Caco-2 (cell line): ENCODE measurements at regions not wholly inside any gene's neighbourhood (a gene's known extent, or its start where the extent isn't known, plus 50 kb on each side); places are given as distances from the start of the nearest gene placed in this dataset.

Experiments used
- BruUV-seq: library from RNA; stranded (reverse); fragments of 400-500 nt; replicated peaks from 2 replicates; lab custom pipeline; 2021; lab: Mats Ljungman, UMichigan
- CTCF ChIA-PET: fragments of 300-600 bp; sonication (Branson Sonifier 250); formaldehyde crosslinking; loops from one replicate; lab custom pipeline; 2022; ENCODE audit warnings: antibody characterized with exemption; lab: Charles Lee
- POLR2A ChIA-PET: fragments of 300-600 bp; sonication (Branson Sonifier 250); formaldehyde crosslinking; loops from one replicate; lab custom pipeline; 2022; ENCODE audit warnings: antibody characterized with exemption; lab: Charles Lee
- DNase-seq, 2 experiments: peaks; one replicate each; pipeline versions ENCODE4 v3.0.0 to v3.0.0-alpha.2; 2020 to 2022
- H3K27me3 ChIP-seq: replicated peaks from 2 replicates; pipeline ENCODE4 v1.6.0; 2011; ENCODE audit warnings: low read length; ENCODE audit not compliant: control insufficient read depth, insufficient read depth
- H3K36me3 ChIP-seq: 2 replicates; pipeline ENCODE4 v1.5.1; 2011; ENCODE audit warnings: low read length; ENCODE audit not compliant: control insufficient read depth, insufficient read depth
- H3K4me1 ChIP-seq: fragments of 250-450 bp; sonication (Bioruptor Pico); 2 replicates; pipeline ENCODE4 v1.5.1; 2020; ENCODE audit warnings: mild to moderate bottlenecking
- H3K4me3 ChIP-seq: 2 replicates; pipeline ENCODE4 v1.5.1; 2011; ENCODE audit warnings: low read depth, mild to moderate bottlenecking, control low read depth, low read length
- H3K9me3 ChIP-seq: fragments of 250-450 bp; sonication (Bioruptor Pico); 2 replicates; pipeline ENCODE4 v1.5.1; 2020; ENCODE audit warnings: mild to moderate bottlenecking, moderate library complexity
- H3K27ac Mint-ChIP-seq: one replicate; pipeline ENCODE4 v1.8.0; 2022; ENCODE audit warnings: mixed read lengths; ENCODE audit not compliant: unreplicated experiment
- H3K27me3 Mint-ChIP-seq: one replicate; pipeline ENCODE4 v1.8.0; 2022; ENCODE audit warnings: mixed read lengths; ENCODE audit not compliant: insufficient read depth, unreplicated experiment
- H3K36me3 Mint-ChIP-seq: one replicate; pipeline ENCODE4 v1.8.0; 2022; ENCODE audit warnings: mild to moderate bottlenecking, mixed read lengths; ENCODE audit not compliant: insufficient read depth, unreplicated experiment
- H3K4me1 Mint-ChIP-seq: one replicate; pipeline ENCODE4 v1.8.0; 2022; ENCODE audit warnings: low read depth, mixed read lengths; ENCODE audit not compliant: unreplicated experiment
- H3K4me3 Mint-ChIP-seq: one replicate; pipeline ENCODE4 v1.8.0; 2022; ENCODE audit warnings: mild to moderate bottlenecking, moderate library complexity, mixed read lengths; ENCODE audit not compliant: unreplicated experiment
- H3K9me3 Mint-ChIP-seq: one replicate; pipeline ENCODE4 v1.8.0; 2022; ENCODE audit warnings: mixed read lengths; ENCODE audit not compliant: unreplicated experiment
- CTCF ChIP-seq, 2 experiments: fragments of 200-600 bp in 1 of 2; IDR thresholded peaks; 1 replicate in 1 of 2; 2 replicates in 1 of 2; pipeline versions ENCODE4 v1.5.1 to v1.8.0; 2011 to 2022; ENCODE audit warnings: antibody characterized with exemption in 1 of 2, control low read depth in 1 of 2, inconsistent platforms in 1 of 2, low read depth in 1 of 2, low read length in 1 of 2, mild to moderate bottlenecking in 1 of 2, moderate library complexity in 1 of 2; ENCODE audit not compliant: insufficient read depth in 1 of 2, severe bottlenecking in 1 of 2, unreplicated experiment in 1 of 2
- intact Hi-C: fragments of 100-400 bp; cut with micrococcal nuclease; formaldehyde crosslinking; loops from one replicate; pipeline ENCODE4 v1.10.0; 2022; ENCODE audit not compliant: unreplicated experiment

GRCh38 chr5:53288511-53288910, 179.0 kb upstream of the MOCS2 start:
- no peaks in the 10 kb centered on the region for H3K4me1 ChIP-seq
- Mint-ChIP-seq H3K4me1 (peaks cover 6% of the 10 kb centered on the region), H3K27ac (no peak overlapping the region), H3K36me3 (no peaks in the 10 kb centered on the region), H3K4me3 (no peak overlapping the region), H3K27me3 (peaks cover 3% of the 10 kb centered on the region), H3K9me3 (no peaks in the 10 kb centered on the region)
- no peaks in the 10 kb centered on the region for H3K36me3 ChIP-seq
- no TSS peak for BruUV-seq
- no peak for DNase-seq
- H3K4me3 ChIP-seq = no peak overlapping the region
- H3K27me3 ChIP-seq = no peaks in the 10 kb centered on the region
- CTCF ChIA-PET = interaction anchor here (1.1 kb wide), 1 partner anchor 26 kb away, joined by 4 read pairs; no protein-coding TSS in a partner anchor
- POLR2A ChIA-PET = no interaction called here
- no peaks in the 10 kb centered on the region for H3K9me3 ChIP-seq
- intact Hi-C loops = no loop called here
- no peak for TF ChIP-seq CTCF (IDR thresholded peaks at IDR 0.05; ENCODE audit: insufficient read depth in 1 of 2, low read depth in 1 of 2, low read length in 1 of 2, severe bottlenecking in 1 of 2, unreplicated experiment in 1 of 2)

- Histone ChIP-seq H3K4me3 (no peak overlapping the region), H3K4me1 (no peaks in the 10 kb centered on the region), H3K9me3 (no peaks in the 10 kb centered on the region), H3K36me3 (no peaks in the 10 kb centered on the region), H3K27me3 (no peaks in the 10 kb centered on the region)
- intact Hi-C loops = loop anchor here (5.0 kb wide), 1 partner anchor 119 kb away; no protein-coding TSS in a partner anchor
- H3K4me1 Mint-ChIP-seq = peaks cover 6% of the 10 kb centered on the region
- H3K27ac Mint-ChIP-seq = no peak overlapping the region
- POLR2A ChIA-PET = no interaction called here
- no peaks in the 10 kb centered on the region for H3K36me3 Mint-ChIP-seq
- DNase-seq = no peak
- CTCF ChIA-PET = no interaction called here
- no TSS peak for BruUV-seq
- H3K27me3 Mint-ChIP-seq = peaks cover 6% of the 10 kb centered on the region
- TF ChIP-seq CTCF (IDR thresholded peaks at IDR 0.05; ENCODE audit: insufficient read depth in 1 of 2, low read depth in 1 of 2, low read length in 1 of 2, severe bottlenecking in 1 of 2, unreplicated experiment in 1 of 2) = no peak
- H3K4me3 Mint-ChIP-seq = no peak overlapping the region
- no peaks in the 10 kb centered on the region for H3K9me3 Mint-ChIP-seq
These were observed 181.5 kb upstream of the MOCS2 start for GRCh38 chr5:53291047-53291446.

GRCh38 chr5:53291528-53291927, 182.0 kb upstream of the MOCS2 start:
- no peak for DNase-seq
- BruUV-seq = no TSS peak
- Histone ChIP-seq H3K9me3 (no peaks in the 10 kb centered on the region), H3K27me3 (no peaks in the 10 kb centered on the region), H3K4me1 (no peaks in the 10 kb centered on the region), H3K4me3 (no peak overlapping the region), H3K36me3 (no peaks in the 10 kb centered on the region)
- TF ChIP-seq CTCF (IDR thresholded peaks at IDR 0.05; ENCODE audit: insufficient read depth in 1 of 2, low read depth in 1 of 2, low read length in 1 of 2, severe bottlenecking in 1 of 2, unreplicated experiment in 1 of 2) = no peak
- intact Hi-C loops = loop anchor here (5.0 kb wide), 1 partner anchor 119 kb away; no protein-coding TSS in a partner anchor
- Mint-ChIP-seq H3K4me3 (no peak overlapping the region), H3K9me3 (no peaks in the 10 kb centered on the region), H3K36me3 (no peaks in the 10 kb centered on the region), H3K27me3 (peaks cover 6% of the 10 kb centered on the region), H3K27ac (no peak overlapping the region), H3K4me1 (peaks cover 6% of the 10 kb centered on the region)
- ChIA-PET POLR2A (no interaction called here), CTCF (no interaction called here)
